ENCODE measurements at regions not wholly inside any gene's neighbourhood (a gene's known extent, or its start where the extent isn't known, plus 50 kb on each side); places are given as distances from the start of the nearest gene placed in this dataset.

- no peak overlapping the region for H3K4me3 ChIP-seq
- H3K27me3 ChIP-seq, result no peaks in the 10 kb centered on the region
- no peak for DNase-seq
- H3K9me3 ChIP-seq, result no peaks in the 10 kb centered on the region
- H3K4me1 ChIP-seq, result no peaks in the 10 kb centered on the region
- no peak overlapping the region for H3K27ac ChIP-seq
- intact Hi-C loops (cut with DNase I; ENCODE audit: low total_unique reads), result no loop called here
- WGBS, 2 donors, result 100% methylated on average over 1 of the region's 1 CpG
- no peak for TF ChIP-seq POLR2A (IDR thresholded peaks at IDR 0.05)
- TF ChIP-seq, protein P1, sequence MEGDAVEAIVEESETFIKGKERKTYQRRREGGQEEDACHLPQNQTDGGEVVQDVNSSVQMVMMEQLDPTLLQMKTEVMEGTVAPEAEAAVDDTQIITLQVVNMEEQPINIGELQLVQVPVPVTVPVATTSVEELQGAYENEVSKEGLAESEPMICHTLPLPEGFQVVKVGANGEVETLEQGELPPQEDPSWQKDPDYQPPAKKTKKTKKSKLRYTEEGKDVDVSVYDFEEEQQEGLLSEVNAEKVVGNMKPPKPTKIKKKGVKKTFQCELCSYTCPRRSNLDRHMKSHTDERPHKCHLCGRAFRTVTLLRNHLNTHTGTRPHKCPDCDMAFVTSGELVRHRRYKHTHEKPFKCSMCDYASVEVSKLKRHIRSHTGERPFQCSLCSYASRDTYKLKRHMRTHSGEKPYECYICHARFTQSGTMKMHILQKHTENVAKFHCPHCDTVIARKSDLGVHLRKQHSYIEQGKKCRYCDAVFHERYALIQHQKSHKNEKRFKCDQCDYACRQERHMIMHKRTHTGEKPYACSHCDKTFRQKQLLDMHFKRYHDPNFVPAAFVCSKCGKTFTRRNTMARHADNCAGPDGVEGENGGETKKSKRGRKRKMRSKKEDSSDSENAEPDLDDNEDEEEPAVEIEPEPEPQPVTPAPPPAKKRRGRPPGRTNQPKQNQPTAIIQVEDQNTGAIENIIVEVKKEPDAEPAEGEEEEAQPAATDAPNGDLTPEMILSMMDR (IDR thresholded peaks at IDR 0.05), result no peak
- no peaks in the 10 kb centered on the region for H3K36me3 ChIP-seq (ENCODE audit: low read depth, missing control alignments)
Observed at GRCh38 chr4:119690871-119691270, 62.3 kb upstream of the PDE5A start.

DNA sequence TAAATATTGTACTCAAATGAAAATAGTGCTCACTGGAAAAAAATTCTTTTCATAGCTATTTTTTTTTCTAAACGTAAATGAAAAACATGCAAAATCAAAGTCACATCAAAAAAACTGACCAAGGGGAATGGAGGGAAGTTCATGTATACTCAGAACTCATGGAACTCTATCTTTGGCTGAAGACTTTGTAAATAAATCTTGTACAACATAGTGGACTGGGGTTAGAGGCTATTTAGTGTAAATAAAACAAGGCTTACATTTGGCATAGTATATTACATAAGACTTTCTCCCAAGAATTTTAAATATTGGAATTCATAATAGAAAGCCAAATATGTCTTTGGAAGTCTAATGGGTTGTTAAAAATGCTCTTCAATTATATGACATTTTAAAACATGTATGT, 59.8 kb upstream of the PDE5A start:
- Histone ChIP-seq H3K4me3 (no peak overlapping the region), H3K9me3 (no peaks in the 10 kb centered on the region), H3K36me3 (ENCODE audit: low read depth, missing control alignments) (no peaks in the 10 kb centered on the region), H3K27ac (no peak overlapping the region), H3K27me3 (no peaks in the 10 kb centered on the region), H3K4me1 (no peaks in the 10 kb centered on the region)
- no peak for DNase-seq
- 78 to 85% methylated on average over 1 of the region's 1 CpG for WGBS, 2 donors
- intact Hi-C loops (cut with DNase I; ENCODE audit: low total_unique reads), result no loop called here
- TF ChIP-seq POLR2A (IDR thresholded peaks at IDR 0.05), result no peak
- TF ChIP-seq, protein P1 (IDR thresholded peaks at IDR 0.05), result no peak

DNA sequence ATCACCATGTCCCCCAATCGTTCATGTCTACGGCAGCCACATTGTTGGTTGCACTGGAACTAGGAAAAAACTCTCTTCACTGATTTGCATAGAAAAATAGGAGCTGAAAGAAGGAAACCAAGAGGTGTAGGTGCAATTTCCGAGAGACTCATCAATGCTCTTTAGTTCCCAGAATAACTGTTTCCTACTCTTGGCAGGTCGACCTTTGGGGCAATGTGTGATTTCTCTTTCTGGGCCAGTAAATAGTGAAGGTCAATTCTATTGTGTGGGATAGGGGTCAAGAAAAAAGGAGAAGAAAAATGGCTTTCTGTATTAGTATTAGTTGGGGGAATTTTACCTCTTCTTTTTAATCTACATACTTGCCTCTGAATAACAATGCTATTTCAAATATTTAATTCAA, 55.9 kb upstream of the PDE5A start:
- Histone ChIP-seq H3K27ac (no peak overlapping the region), H3K4me1 (no peaks in the 10 kb centered on the region), H3K9me3 (no peaks in the 10 kb centered on the region), H3K27me3 (no peaks in the 10 kb centered on the region), H3K36me3 (ENCODE audit: low read depth, missing control alignments) (no peaks in the 10 kb centered on the region), H3K4me3 (no peak overlapping the region)
- 73 to 75% methylated on average over 4 of the region's 4 CpGs for WGBS, 2 donors
- TF ChIP-seq POLR2A (IDR thresholded peaks at IDR 0.05), result no peak
- intact Hi-C loops (cut with DNase I; ENCODE audit: low total_unique reads), result no loop called here
- DNase-seq, result no peak

GRCh38 chr4:119683518-119683917, 54.9 kb upstream of the PDE5A start:
- 27 to 38% methylated on average over 1 of the region's 1 CpG for WGBS, 2 donors
- intact Hi-C loops (cut with DNase I; ENCODE audit: low total_unique reads), result no loop called here
- TF ChIP-seq POLR2A (IDR thresholded peaks at IDR 0.05), result no peak
- TF ChIP-seq, protein P1 (IDR thresholded peaks at IDR 0.05), result no peak
- H3K36me3 ChIP-seq (ENCODE audit: low read depth, missing control alignments), result no peaks in the 10 kb centered on the region
- no peak overlapping the region for H3K4me3 ChIP-seq
- no peak for DNase-seq
- no peak overlapping the region for H3K27ac ChIP-seq
- H3K27me3 ChIP-seq, result no peaks in the 10 kb centered on the region
- no peaks in the 10 kb centered on the region for H3K9me3 ChIP-seq
- H3K4me1 ChIP-seq, result no peaks in the 10 kb centered on the region

DNA sequence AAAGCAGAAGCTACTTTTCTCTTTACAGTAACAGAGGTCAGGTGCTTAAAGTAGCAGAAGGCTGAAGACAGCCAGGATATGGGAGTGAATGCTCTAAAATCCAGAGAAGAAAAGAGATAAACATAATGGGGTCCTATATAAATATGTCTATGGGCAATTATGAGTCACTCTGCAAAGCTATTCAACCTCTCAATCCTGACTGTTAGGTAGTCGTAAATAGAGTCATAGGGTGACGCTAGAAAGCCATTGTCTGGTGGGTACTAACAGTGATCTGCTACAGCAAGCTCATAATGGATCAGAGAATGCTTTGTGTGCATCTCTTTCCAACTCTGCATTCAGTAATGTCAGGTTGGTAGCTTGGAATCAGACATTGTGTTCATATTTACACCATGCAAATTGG, 53.5 kb upstream of the PDE5A start:
- no peak for DNase-seq
- Histone ChIP-seq H3K4me3 (no peak overlapping the region), H3K27me3 (no peaks in the 10 kb centered on the region), H3K36me3 (ENCODE audit: low read depth, missing control alignments) (no peaks in the 10 kb centered on the region), H3K4me1 (no peaks in the 10 kb centered on the region), H3K9me3 (no peaks in the 10 kb centered on the region), H3K27ac (no peak overlapping the region)
- intact Hi-C loops (cut with DNase I; ENCODE audit: low total_unique reads), result no loop called here
- TF ChIP-seq, protein P1 (IDR thresholded peaks at IDR 0.05), result no peak
- TF ChIP-seq POLR2A (IDR thresholded peaks at IDR 0.05), result no peak
- 81 to 88% methylated on average over 2 of the region's 2 CpGs for whole genome bisulfite sequencing, 2 donors

All from testis (tissue), 2 donors.